Endodermal cell (in vitro differentiated cells): ENCODE measurements at regions not wholly inside any gene's neighbourhood (a gene's known extent, or its start where the extent isn't known, plus 50 kb on each side); places are given as distances from the start of the nearest gene placed in this dataset.

Experiments
- DNase-seq: peaks from one replicate; pipeline ENCODE4 v3.0.0-alpha.2; 2017
- H3K27ac ChIP-seq: 2 replicates; pipeline ENCODE4 v1.5.1; 2013; ENCODE audit warnings: mild to moderate bottlenecking, low read depth, low read length, moderate library complexity
- H3K27me3 ChIP-seq: 2 replicates; pipeline ENCODE4 v1.6.1; 2013; ENCODE audit warnings: mild to moderate bottlenecking, low read length, moderate library complexity; ENCODE audit not compliant: insufficient read depth, control insufficient read depth, poor library complexity, severe bottlenecking
- H3K36me3 ChIP-seq: 2 replicates; pipeline ENCODE4 v1.7.0; 2013; ENCODE audit warnings: mild to moderate bottlenecking, low read length, moderate library complexity; ENCODE audit not compliant: control insufficient read depth, insufficient read depth
- H3K4me1 ChIP-seq: one replicate; pipeline ENCODE4 v1.7.0; 2013; ENCODE audit warnings: low read length; ENCODE audit not compliant: control insufficient read depth, insufficient read depth
- H3K4me3 ChIP-seq: 2 replicates; pipeline ENCODE4 v1.5.1; 2013; ENCODE audit warnings: mild to moderate bottlenecking, low read length, moderate library complexity
- H3K9ac ChIP-seq: 2 replicates; pipeline ENCODE4 v1.6.1; 2013; ENCODE audit warnings: mild to moderate bottlenecking, low read length, moderate library complexity; ENCODE audit not compliant: poor library complexity, severe bottlenecking; ENCODE audit errors: extremely low read depth
- H3K9me3 ChIP-seq: 2 replicates; pipeline ENCODE4 v1.6.1; 2013; ENCODE audit warnings: mild to moderate bottlenecking, low read length, moderate library complexity; ENCODE audit not compliant: control insufficient read depth
- H3K27ac Mint-ChIP-seq: 2 replicates; pipeline ENCODE4 v1.8.0; 2020; ENCODE audit warnings: mixed read lengths
- H3K27me3 Mint-ChIP-seq: 2 replicates; pipeline ENCODE4 v1.8.0; 2021; ENCODE audit warnings: mild to moderate bottlenecking, mixed read lengths; ENCODE audit not compliant: insufficient read depth
- H3K36me3 Mint-ChIP-seq: 2 replicates; pipeline ENCODE4 v1.8.0; 2020; ENCODE audit warnings: low read depth, mixed read lengths
- H3K4me1 Mint-ChIP-seq: 2 replicates; pipeline ENCODE4 v1.8.0; 2020; ENCODE audit warnings: mixed read lengths
- H3K4me3 Mint-ChIP-seq: 2 replicates; pipeline ENCODE4 v1.8.0; 2020; ENCODE audit warnings: mild to moderate bottlenecking, moderate library complexity, mixed read lengths
- H3K9me3 Mint-ChIP-seq: 2 replicates; pipeline ENCODE4 v1.8.0; 2020; ENCODE audit warnings: mild to moderate bottlenecking, mixed read lengths
- WGBS, 2 experiments: methylation state at CpG; one replicate each; pipeline versions ENCODE4 v1.1.5 to v1.1.7; 2013; ENCODE audit warnings: missing lambda C conversion rate in 2 of 2, mixed read lengths in 1 of 2; ENCODE audit not compliant: insufficient coverage in 1 of 2, insufficient read length in 1 of 2; 5-methylcytosine and 5-hydroxymethylcytosine counted together
- TF ChIP-seq, protein P1 (sequence below): fragments of 200-600 bp; sonication (generic); conservative IDR thresholded peaks from 2 replicates; pipeline ENCODE4 v1.5.0; 2021; ENCODE audit warnings: antibody characterized with exemption, mild to moderate bottlenecking

DNA sequence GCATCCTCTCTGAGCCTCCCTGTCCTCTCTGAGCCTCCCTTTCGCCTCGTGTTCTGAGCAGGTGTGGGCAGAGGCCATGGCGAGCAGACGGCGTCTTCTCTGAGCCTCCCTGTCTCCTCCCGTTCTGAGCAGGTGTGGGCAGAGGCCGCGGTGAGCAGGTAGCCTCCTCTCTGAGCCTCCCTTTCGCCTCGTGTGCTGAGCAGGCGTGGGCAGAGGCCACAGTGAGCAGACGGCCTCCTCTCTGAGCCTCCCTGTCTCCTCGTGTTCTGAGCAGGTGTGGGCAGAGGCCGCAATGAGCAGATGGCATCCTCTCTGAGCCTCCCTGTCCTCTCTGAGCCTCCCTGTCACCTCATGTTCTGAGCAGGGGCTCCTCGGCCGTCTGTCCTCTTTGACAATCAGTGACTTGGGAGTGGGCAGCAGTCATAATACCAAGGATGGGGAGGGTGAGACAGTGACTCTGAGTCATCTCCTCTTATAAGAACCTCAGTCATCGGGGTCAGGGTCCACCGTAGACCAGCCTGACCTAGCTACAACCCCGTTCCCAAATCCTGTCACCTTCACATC, 395.1 kb upstream of the SALL3 start:
- TF ChIP-seq, protein P1, sequence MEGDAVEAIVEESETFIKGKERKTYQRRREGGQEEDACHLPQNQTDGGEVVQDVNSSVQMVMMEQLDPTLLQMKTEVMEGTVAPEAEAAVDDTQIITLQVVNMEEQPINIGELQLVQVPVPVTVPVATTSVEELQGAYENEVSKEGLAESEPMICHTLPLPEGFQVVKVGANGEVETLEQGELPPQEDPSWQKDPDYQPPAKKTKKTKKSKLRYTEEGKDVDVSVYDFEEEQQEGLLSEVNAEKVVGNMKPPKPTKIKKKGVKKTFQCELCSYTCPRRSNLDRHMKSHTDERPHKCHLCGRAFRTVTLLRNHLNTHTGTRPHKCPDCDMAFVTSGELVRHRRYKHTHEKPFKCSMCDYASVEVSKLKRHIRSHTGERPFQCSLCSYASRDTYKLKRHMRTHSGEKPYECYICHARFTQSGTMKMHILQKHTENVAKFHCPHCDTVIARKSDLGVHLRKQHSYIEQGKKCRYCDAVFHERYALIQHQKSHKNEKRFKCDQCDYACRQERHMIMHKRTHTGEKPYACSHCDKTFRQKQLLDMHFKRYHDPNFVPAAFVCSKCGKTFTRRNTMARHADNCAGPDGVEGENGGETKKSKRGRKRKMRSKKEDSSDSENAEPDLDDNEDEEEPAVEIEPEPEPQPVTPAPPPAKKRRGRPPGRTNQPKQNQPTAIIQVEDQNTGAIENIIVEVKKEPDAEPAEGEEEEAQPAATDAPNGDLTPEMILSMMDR: no peak
- Histone ChIP-seq H3K4me3 (no peak overlapping the region), H3K9ac (no peak overlapping the region), H3K27ac (no peak overlapping the region), H3K27me3 (no peaks in the 10 kb centered on the region), H3K36me3 (no peaks in the 10 kb centered on the region), H3K9me3 (no peaks in the 10 kb centered on the region), H3K4me1 (no peaks in the 10 kb centered on the region)
- Mint-ChIP-seq H3K27me3 (peaks cover 2% of the 10 kb centered on the region), H3K9me3 (no peaks in the 10 kb centered on the region), H3K4me3 (no peak overlapping the region), H3K4me1 (no peaks in the 10 kb centered on the region), H3K27ac (no peak overlapping the region), H3K36me3 (no peaks in the 10 kb centered on the region)
- no peak for DNase-seq
- 87 to 95% methylated on average over 11 to 19 of the region's 19 CpGs for WGBS, 2 experiments

DNA sequence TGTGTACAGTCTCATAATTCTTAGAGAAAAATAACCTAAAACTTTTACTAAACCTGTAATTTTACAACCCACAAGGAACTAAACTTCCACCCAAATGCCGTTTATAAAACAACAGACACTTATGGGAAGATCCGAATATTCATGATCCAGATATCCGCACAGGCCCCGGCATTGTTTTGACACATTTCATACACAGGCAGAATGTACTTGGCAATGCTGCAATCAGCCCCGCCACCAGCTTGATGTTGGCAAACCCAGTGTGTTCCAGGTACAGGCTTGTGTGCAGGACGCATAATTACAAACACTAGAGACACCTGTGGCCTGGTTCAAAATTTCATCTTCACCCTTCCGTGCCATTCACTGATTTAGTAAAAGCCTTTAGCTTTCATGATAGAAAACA, 393.0 kb upstream of the SALL3 start:
- no peak overlapping the region for H3K27ac ChIP-seq
- no peaks in the 10 kb centered on the region for H3K27me3 ChIP-seq
- no peak for DNase-seq
- TF ChIP-seq, protein P1: no peak
- H3K4me1 ChIP-seq: no peaks in the 10 kb centered on the region
- no peaks in the 10 kb centered on the region for H3K36me3 ChIP-seq
- 93 to 96% methylated on average over 6 to 7 of the region's 7 CpGs for WGBS, 2 experiments
- H3K9me3 ChIP-seq: no peaks in the 10 kb centered on the region
- Mint-ChIP-seq H3K27me3 (no peaks in the 10 kb centered on the region), H3K36me3 (no peaks in the 10 kb centered on the region), H3K4me1 (no peaks in the 10 kb centered on the region), H3K4me3 (no peak overlapping the region), H3K9me3 (peaks cover 2% of the 10 kb centered on the region), H3K27ac (no peak overlapping the region)
- no peak overlapping the region for H3K4me3 ChIP-seq
- no peak overlapping the region for H3K9ac ChIP-seq

DNA sequence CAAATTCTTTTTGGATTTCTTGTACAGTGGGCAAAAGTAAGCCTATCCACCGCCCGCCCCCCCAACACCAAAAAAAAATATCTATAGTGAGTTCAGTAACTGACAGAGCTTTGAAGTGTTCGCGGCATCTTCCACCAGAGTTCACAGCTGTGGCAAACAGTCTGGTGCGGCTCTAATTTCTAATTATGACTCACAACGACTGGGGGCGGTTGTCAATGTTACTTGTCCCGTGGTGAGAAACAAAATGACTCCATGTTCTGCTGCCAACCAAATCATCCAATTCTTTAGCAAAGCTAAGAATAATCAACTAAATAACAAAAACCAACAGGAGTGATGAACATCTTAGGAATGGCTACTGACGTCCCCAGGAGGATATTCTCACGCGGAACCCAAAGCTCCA, 392.5 kb upstream of the SALL3 start:
- Histone ChIP-seq H3K27me3 (no peaks in the 10 kb centered on the region), H3K27ac (no peak overlapping the region), H3K4me3 (no peak overlapping the region), H3K9ac (no peak overlapping the region), H3K4me1 (no peaks in the 10 kb centered on the region), H3K36me3 (no peaks in the 10 kb centered on the region), H3K9me3 (no peaks in the 10 kb centered on the region)
- TF ChIP-seq, protein P1: no peak
- no peak for DNase-seq
- 78 to 84% methylated on average over 9 to 11 of the region's 11 CpGs for WGBS, 2 experiments
- H3K9me3 Mint-ChIP-seq: peaks cover 6% of the 10 kb centered on the region
- H3K4me1 Mint-ChIP-seq: no peaks in the 10 kb centered on the region
- no peaks in the 10 kb centered on the region for H3K36me3 Mint-ChIP-seq
- no peak overlapping the region for H3K4me3 Mint-ChIP-seq
- no peak overlapping the region for H3K27ac Mint-ChIP-seq
- H3K27me3 Mint-ChIP-seq: no peaks in the 10 kb centered on the region
